ENCODE measurements at regions not wholly inside any gene's neighbourhood (a gene's known extent, or its start where the extent isn't known, plus 50 kb on each side); places are given as distances from the start of the nearest gene placed in this dataset.

- TF ChIP-seq POLR2AphosphoS5 (IDR thresholded peaks at IDR 0.05) (no peak), CTCF (IDR thresholded peaks at IDR 0.05) (no peak), POLR2A (IDR thresholded peaks at IDR 0.05) (no peak), EP300 (IDR thresholded peaks at IDR 0.05; ENCODE audit: low read depth) (no peak)
Measured at GRCh38 chr17:79673517-79673916, 57.2 kb upstream of the ENPP7 start.

Measured in transverse colon (tissue), 4 donors.